Kidney epithelial cell (primary cell): ENCODE measurements at regions not wholly inside any gene's neighbourhood (a gene's known extent, or its start where the extent isn't known, plus 50 kb on each side); places are given as distances from the start of the nearest gene placed in this dataset.

Source experiments
- DNase-seq: peaks from one replicate; pipeline ENCODE4 v3.0.0-alpha.2; 2010; ENCODE audit warnings: low read depth
- H3K27me3 ChIP-seq: 2 replicates; pipeline ENCODE4 v1.6.0; 2011; ENCODE audit warnings: low read length; ENCODE audit not compliant: control insufficient read depth, insufficient read depth
- H3K36me3 ChIP-seq: 2 replicates; pipeline ENCODE4 v1.5.1; 2011; ENCODE audit warnings: low read length; ENCODE audit not compliant: control insufficient read depth, insufficient read depth
- H3K4me3 ChIP-seq: 2 replicates; pipeline ENCODE4 v1.5.1; 2011; ENCODE audit warnings: low read depth, mild to moderate bottlenecking, control low read depth, low read length
- CTCF ChIP-seq: IDR thresholded peaks from 2 replicates; pipeline ENCODE4 v1.5.1; 2011; ENCODE audit warnings: mild to moderate bottlenecking, moderate library complexity, low read length, control low read depth, inconsistent platforms; ENCODE audit not compliant: insufficient read depth, poor library complexity, severe bottlenecking

- no peak overlapping the region for H3K4me3 ChIP-seq
- H3K36me3 ChIP-seq = no peaks in the 10 kb centered on the region
- TF ChIP-seq CTCF = no peak
- no peak for DNase-seq
- no peaks in the 10 kb centered on the region for H3K27me3 ChIP-seq
Observed at GRCh38 chr6:6746333-6746969, 157.9 kb downstream of the LY86 start.

DNA sequence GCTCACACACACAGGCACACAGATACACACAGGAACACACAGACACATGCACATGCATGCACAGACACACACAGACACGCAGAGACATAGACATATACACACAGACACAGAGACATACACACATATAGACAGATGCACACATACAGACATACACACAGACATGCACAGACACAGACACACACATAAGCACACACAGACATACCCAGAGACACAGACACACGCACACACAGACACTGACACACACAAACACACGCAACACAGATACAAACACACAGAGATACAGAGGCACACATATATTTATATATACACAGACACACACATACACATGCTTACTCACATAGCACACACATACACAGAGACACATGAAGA, 158.4 kb downstream of the LY86 start:
- H3K36me3 ChIP-seq = no peaks in the 10 kb centered on the region
- H3K4me3 ChIP-seq = no peak overlapping the region
- H3K27me3 ChIP-seq = no peaks in the 10 kb centered on the region
- DNase-seq = no peak
- TF ChIP-seq CTCF = no peak

- Histone ChIP-seq H3K36me3 (no peaks in the 10 kb centered on the region), H3K27me3 (no peaks in the 10 kb centered on the region), H3K4me3 (no peak overlapping the region)
- DNase-seq = no peak
- TF ChIP-seq CTCF = no peak
Observed at GRCh38 chr6:6747371-6747770, 158.9 kb downstream of the LY86 start.

- H3K4me3 ChIP-seq = no peak overlapping the region
- no peak for TF ChIP-seq CTCF
- no peaks in the 10 kb centered on the region for H3K36me3 ChIP-seq
- no peaks in the 10 kb centered on the region for H3K27me3 ChIP-seq
- no peak for DNase-seq
Observed at GRCh38 chr6:6748001-6748400, 159.5 kb downstream of the LY86 start.

DNA sequence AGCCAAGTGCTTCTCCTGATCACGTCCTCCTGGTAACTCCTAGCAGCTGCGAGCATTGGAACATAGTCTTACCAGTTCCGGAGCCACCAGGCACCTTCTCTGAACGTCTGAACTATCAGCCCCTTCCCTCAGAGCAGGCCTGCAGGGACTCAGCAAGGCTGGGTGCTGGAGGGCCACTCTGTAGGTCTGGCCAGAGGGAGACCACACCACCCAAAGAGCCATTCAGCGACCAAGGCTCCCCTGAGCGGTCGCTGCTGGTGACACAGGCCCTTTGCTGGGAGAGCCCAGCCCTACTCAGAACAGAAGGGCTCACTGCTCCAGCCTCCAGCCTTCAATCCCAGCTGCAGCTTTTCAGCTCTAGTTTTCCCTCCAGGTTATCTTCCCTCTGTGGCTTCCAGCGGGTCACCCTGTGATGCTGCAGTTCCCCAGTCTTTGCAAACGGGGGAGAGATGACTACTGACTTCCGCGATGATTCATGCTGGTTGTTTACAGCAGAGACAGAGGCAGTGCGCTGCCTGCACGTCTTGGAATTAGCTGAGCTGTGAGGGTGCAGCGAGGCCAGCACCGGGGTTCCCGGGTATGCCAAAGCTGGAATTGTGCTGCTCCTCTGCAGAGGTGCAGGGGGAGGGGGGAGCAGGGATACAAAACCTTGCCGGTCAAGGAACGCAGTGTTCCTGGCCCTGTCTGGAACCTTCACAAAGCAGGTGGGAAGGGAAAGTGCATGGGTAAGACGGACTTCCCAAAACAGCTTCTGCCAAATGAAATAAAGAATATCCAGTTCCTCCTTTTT, 161.4 kb downstream of the LY86 start:
- TF ChIP-seq CTCF = no peak
- Histone ChIP-seq H3K36me3 (no peaks in the 10 kb centered on the region), H3K27me3 (no peaks in the 10 kb centered on the region), H3K4me3 (no peak overlapping the region)
- DNase-seq = peak; percentile 34

DNA sequence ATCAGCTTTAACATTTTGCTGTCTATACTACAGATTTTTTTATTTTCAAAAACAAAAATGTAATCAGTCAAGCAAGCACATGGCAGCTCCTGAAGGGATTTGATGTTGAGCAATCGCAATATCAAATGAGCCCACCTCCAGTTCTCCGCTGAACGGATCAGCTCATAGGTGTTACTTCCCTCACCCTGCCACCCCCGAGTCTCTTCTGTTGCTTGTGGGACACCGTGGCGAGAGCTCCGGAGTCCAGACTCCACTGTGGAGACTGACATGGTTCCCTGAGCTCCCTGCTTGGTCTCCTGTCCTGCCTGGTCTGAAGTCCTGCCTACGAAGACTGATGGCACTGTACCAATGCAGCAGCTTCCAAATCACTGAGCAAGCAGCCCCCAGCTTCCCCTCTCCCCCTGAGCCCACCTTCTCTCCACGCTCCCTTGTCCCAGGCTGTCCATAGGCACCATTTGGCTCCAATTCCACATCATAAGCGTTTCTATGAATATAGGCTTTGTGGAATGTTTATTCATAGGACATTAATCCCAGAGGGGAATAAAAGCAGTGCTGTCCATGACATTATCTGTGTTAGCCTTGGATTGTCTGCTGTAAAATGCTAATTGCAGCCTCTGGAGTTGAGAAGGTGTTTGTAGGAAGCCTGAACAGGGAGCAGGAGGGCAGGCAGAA, 162.2 kb downstream of the LY86 start:
- TF ChIP-seq CTCF = no peak
- H3K36me3 ChIP-seq = no peaks in the 10 kb centered on the region
- H3K4me3 ChIP-seq = no peak overlapping the region
- DNase-seq = no peak
- no peaks in the 10 kb centered on the region for H3K27me3 ChIP-seq
